GM23338 (cell line): ENCODE measurements at regions not wholly inside any gene's neighbourhood (a gene's known extent, or its start where the extent isn't known, plus 50 kb on each side); places are given as distances from the start of the nearest gene placed in this dataset.

Source experiments
- ATAC-seq: fragments of 200-7000 bp; cut with Tn5 transposase; 3 replicates; pipeline ENCODE4 v1.9.1; 2020
- DNase-seq: peaks from one replicate; pipeline ENCODE4 v3.0.0-alpha.2; 2015; ENCODE audit warnings: low spot score
- H2AFZ ChIP-seq: fragments of 200-600 bp; sonication (generic); 2 replicates; pipeline ENCODE4 v1.8.0; 2016; ENCODE audit warnings: antibody characterized with exemption, mild to moderate bottlenecking, moderate library complexity
- H3F3A ChIP-seq: fragments of 200-600 bp; sonication (generic); replicated peaks from 2 replicates; pipeline ENCODE4 v1.8.0; 2017; ENCODE audit warnings: antibody characterized with exemption, mixed run types, low read depth
- H3K27ac ChIP-seq: fragments of 200-600 bp; sonication (generic); 2 replicates; pipeline ENCODE4 v1.6.1; 2016; ENCODE audit warnings: low read depth
- H3K27me3 ChIP-seq: fragments of 200-600 bp; sonication (generic); 2 replicates; pipeline ENCODE4 v1.8.0; 2016; ENCODE audit warnings: mild to moderate bottlenecking, mixed run types, moderate library complexity; ENCODE audit not compliant: insufficient read depth
- H3K36me3 ChIP-seq: fragments of 200-600 bp; sonication (generic); 2 replicates; pipeline ENCODE4 v1.8.0; 2016; ENCODE audit warnings: mild to moderate bottlenecking; ENCODE audit not compliant: insufficient read depth
- H3K4me1 ChIP-seq: fragments of 200-600 bp; sonication (generic); 2 replicates; pipeline ENCODE4 v1.8.0; 2016; ENCODE audit warnings: mild to moderate bottlenecking, moderate library complexity; ENCODE audit not compliant: insufficient read depth
- H3K4me2 ChIP-seq: fragments of 200-600 bp; sonication (generic); 2 replicates; pipeline ENCODE4 v1.7.1; 2017; ENCODE audit warnings: mixed run types
- H3K4me3 ChIP-seq: fragments of 200-600 bp; sonication (generic); 2 replicates; pipeline ENCODE4 v1.6.1; 2016; ENCODE audit warnings: mixed run types
- H3K79me2 ChIP-seq: fragments of 200-600 bp; sonication (generic); replicated peaks from 2 replicates; pipeline ENCODE4 v1.8.0; 2017; ENCODE audit warnings: mild to moderate bottlenecking; ENCODE audit not compliant: insufficient read depth
- H3K9me2 ChIP-seq: fragments of 200-600 bp; sonication (generic); 2 replicates; pipeline ENCODE4 v1.8.0; 2017; ENCODE audit not compliant: insufficient read depth
- H4K20me1 ChIP-seq: fragments of 200-600 bp; sonication (generic); replicated peaks from 2 replicates; pipeline ENCODE4 v1.8.0; 2017; ENCODE audit warnings: mild to moderate bottlenecking; ENCODE audit not compliant: insufficient read depth
- H3K27ac Mint-ChIP-seq: 2 replicates; pipeline ENCODE4 v1.8.0; 2020; ENCODE audit warnings: inconsistent platforms, mild to moderate bottlenecking, moderate library complexity, mixed read lengths
- H3K27me3 Mint-ChIP-seq: 3 replicates; pipeline ENCODE4 v1.8.0; 2022; ENCODE audit warnings: low read depth, mild to moderate bottlenecking, moderate library complexity, mixed read lengths, inconsistent platforms; ENCODE audit not compliant: insufficient read depth, poor library complexity
- H3K36me3 Mint-ChIP-seq: 3 replicates; pipeline ENCODE4 v1.8.0; 2021; ENCODE audit warnings: low read depth, mild to moderate bottlenecking, inconsistent platforms, moderate library complexity, mixed read lengths
- H3K4me1 Mint-ChIP-seq: 3 replicates; pipeline ENCODE4 v1.8.0; 2020; ENCODE audit warnings: mild to moderate bottlenecking, inconsistent platforms, mixed read lengths
- H3K4me3 Mint-ChIP-seq: 3 replicates; pipeline ENCODE4 v1.8.0; 2021; ENCODE audit warnings: moderate library complexity, mild to moderate bottlenecking, inconsistent platforms, mixed read lengths
- H3K9me3 Mint-ChIP-seq: 3 replicates; pipeline ENCODE4 v1.8.0; 2020; ENCODE audit warnings: moderate library complexity, mild to moderate bottlenecking, inconsistent platforms, mixed read lengths
- CTCF ChIP-seq, 2 experiments: fragments of 200-600 bp in 1 of 2; sonication (generic) in 1 of 2; conservative IDR thresholded peaks; 2 replicates each; pipeline versions ENCODE4 v1.5.1 to v1.6.1; 2016 to 2017; ENCODE audit warnings: antibody characterized with exemption in 2 of 2, low read depth in 2 of 2, mild to moderate bottlenecking in 2 of 2, moderate library complexity in 1 of 2
- EZH2 ChIP-seq: fragments of 200-600 bp; sonication (generic); IDR thresholded peaks from one replicate; pipeline ENCODE4 v1.8.0; 2017; ENCODE audit warnings: antibody characterized with exemption, mild to moderate bottlenecking, low read depth; ENCODE audit not compliant: unreplicated experiment
- EZH2phosphoT487 ChIP-seq: fragments of 200-600 bp; sonication (generic); IDR thresholded peaks from one replicate; pipeline ENCODE4 v1.8.1; 2018; ENCODE audit warnings: antibody characterized with exemption; ENCODE audit not compliant: unreplicated experiment
- JUNB ChIP-seq: IDR thresholded peaks from one replicate; pipeline ENCODE4 v1.6.1; 2016; ENCODE audit warnings: antibody characterized with exemption; ENCODE audit not compliant: unreplicated experiment
- NANOG ChIP-seq: IDR thresholded peaks from 2 replicates; pipeline ENCODE4 v1.6.1; 2016; ENCODE audit warnings: antibody characterized with exemption, borderline replicate concordance
- POLR2AphosphoS5 ChIP-seq: IDR thresholded peaks from 2 replicates; pipeline ENCODE4 v1.6.1; 2016; ENCODE audit warnings: antibody characterized with exemption, low read depth
- ZNF331 ChIP-seq: fragments of 250-450 bp; sonication (Bioruptor Pico); IDR thresholded peaks from 2 replicates; pipeline ENCODE4 v1.5.0; 2020; ENCODE audit warnings: low read depth, mild to moderate bottlenecking, moderate library complexity
- ZNF462 ChIP-seq: fragments of 250-450 bp; sonication (Bioruptor Pico); IDR thresholded peaks from 2 replicates; pipeline ENCODE4 v1.5.0; 2020; ENCODE audit warnings: mild to moderate bottlenecking, moderate library complexity

GRCh38 chr19:5205381-5205780 lies 135.2 kb downstream of the PTPRS start (continued):
- no peak for TF ChIP-seq ZNF462 (CRISPR knock-in tag)
- TF ChIP-seq CTCF (conservative IDR thresholded peaks at IDR 0.05; ENCODE audit: low read depth in 2 of 2): no peak
- no peak for TF ChIP-seq EZH2phosphoT487
- no peak for TF ChIP-seq EZH2

GRCh38 chr19:5204212-5204611 lies 136.4 kb downstream of the PTPRS start:
- H3K27me3 ChIP-seq: no peaks in the 10 kb centered on the region
- H3K27me3 Mint-ChIP-seq: peaks cover 12% of the 10 kb centered on the region
- no peak overlapping the region for H3K27ac ChIP-seq
- H3K4me1 ChIP-seq: no peaks in the 10 kb centered on the region
- H3K27ac Mint-ChIP-seq: no peak overlapping the region; the same call in 1 of the 2 replicates
- 0 out of 2 replicates have a peak, but pooled peaks cover under 1% of the 10 kb centered on the region for H3K9me2 ChIP-seq
- H3K9me3 Mint-ChIP-seq: peaks cover 38% of the 10 kb centered on the region
- no peak; the same call in 2 of the 3 replicates for ATAC-seq
- H3K4me3 Mint-ChIP-seq: no peak overlapping the region
- no peak overlapping the region for H3K4me2 ChIP-seq
- H3F3A ChIP-seq: 0 out of 2 replicates have a peak, but pooled peaks cover 5% of the 10 kb centered on the region
- H4K20me1 ChIP-seq: peaks cover 4% of the 10 kb centered on the region; the same call in 1 of the 2 replicates
- no peak overlapping the region for H3K4me3 ChIP-seq
- H2AFZ ChIP-seq: no peak overlapping the region
- no peaks in the 10 kb centered on the region for H3K79me2 ChIP-seq
- DNase-seq: no peak
- 0 out of 2 replicates have a peak, but pooled peaks cover 10% of the 10 kb centered on the region for H3K36me3 ChIP-seq
- peaks cover 39% of the 10 kb centered on the region for H3K36me3 Mint-ChIP-seq
- H3K4me1 Mint-ChIP-seq: no peaks in the 10 kb centered on the region
- TF ChIP-seq NANOG (no peak), ZNF462 (CRISPR knock-in tag) (no peak), POLR2AphosphoS5 (no peak), EZH2phosphoT487 (no peak), JUNB (no peak), ZNF331 (CRISPR knock-in tag) (no peak)
